GM13976 (cell line): ENCODE measurements at regions not wholly inside any gene's neighbourhood (a gene's known extent, or its start where the extent isn't known, plus 50 kb on each side); places are given as distances from the start of the nearest gene placed in this dataset.

Source experiments
- DNase-seq: peaks from one replicate; pipeline ENCODE4 v3.0.0; 2012; ENCODE audit warnings: low spot score
- CTCF ChIP-seq: IDR thresholded peaks from 2 replicates; pipeline ENCODE4 v1.5.1; 2012; ENCODE audit warnings: borderline replicate concordance, mild to moderate bottlenecking; ENCODE audit not compliant: insufficient read depth; ENCODE audit errors: extremely low read depth, missing control alignments, control extremely low read depth
- in situ Hi-C: fragments of 300-500 bp; cut with MboI; formaldehyde crosslinking; loops from one replicate; pipeline ENCODE4 v1.12.0; 2022; ENCODE audit warnings: low sequenced_read_pairs, mixed read lengths, inconsistent platforms; ENCODE audit not compliant: unreplicated experiment

- no peak for DNase-seq
- in situ Hi-C loops: no loop called here
- no peak for TF ChIP-seq CTCF
These were observed 98.2 kb upstream of the TJP1 start for GRCh38 chr15:29920515-29920914.

- in situ Hi-C loops: no loop called here
- TF ChIP-seq CTCF: no peak
- no peak for DNase-seq
These were observed 97.2 kb upstream of the TJP1 start for GRCh38 chr15:29919380-29919881.

- in situ Hi-C loops: no loop called here
- no peak for TF ChIP-seq CTCF
- DNase-seq: no peak
These were observed 95.6 kb upstream of the TJP1 start for GRCh38 chr15:29917600-29918597.

GRCh38 chr15:29914511-29914926 is 92.3 kb upstream of the TJP1 start:
- no peak for TF ChIP-seq CTCF
- no peak for DNase-seq
- in situ Hi-C loops: no loop called here

- in situ Hi-C loops: no loop called here
- no peak for TF ChIP-seq CTCF
- DNase-seq: no peak
These were observed 91.4 kb upstream of the TJP1 start for GRCh38 chr15:29913528-29914135.

GRCh38 chr15:29911705-29912104 is 89.4 kb upstream of the TJP1 start:
- no peak for DNase-seq
- in situ Hi-C loops: no loop called here
- no peak for TF ChIP-seq CTCF
